K562 (cell line): ENCODE measurements at regions not wholly inside any gene's neighbourhood (a gene's known extent, or its start where the extent isn't known, plus 50 kb on each side); places are given as distances from the start of the nearest gene placed in this dataset.

ENCODE experiments used
- ATAC-seq: fragments of 200-7000 bp; cut with Tn5 transposase; 3 replicates; pipeline ENCODE4 v1.9.1; 2020; ENCODE audit warnings: moderate library complexity
- BruUV-seq: library from RNA; stranded (reverse); fragments of 400-500 nt; replicated peaks from 2 replicates; lab custom pipeline; 2021; lab: Mats Ljungman, UMichigan
- CTCF ChIA-PET: fragments of 300-600 bp; formaldehyde crosslinking; extraction: SDS; loops from one replicate; lab custom pipeline; 2021; ENCODE audit warnings: low intra/inter-chr PET ratio; lab: Yijun Ruan, JAX
- POLR2A ChIA-PET: fragments of 300-600, 350-650 bp; sonication (Branson Sonifier 250); formaldehyde crosslinking; extraction: SDS; loops from one replicate; lab custom pipeline; 2021; ENCODE audit warnings: antibody characterized with exemption, inconsistent platforms; lab: Yijun Ruan, JAX
- DNase-seq, 4 experiments: peaks; one replicate each; pipeline versions ENCODE4 v3.0.0 to v3.0.0-alpha.2; 2011 to 2018; ENCODE audit warnings: low spot score in 3 of 4, mixed read lengths in 3 of 4; ENCODE audit errors: extremely low read depth in 1 of 4
- FAIRE-seq: peaks from 2 replicates; lab custom pipeline; 2011; peaks lifted over from hg19 to GRCh38; lab: Jason Lieb, UNC
- H2AFZ ChIP-seq: 2 replicates; pipeline ENCODE4 v1.6.0; 2011; ENCODE audit warnings: low read depth, low read length, control low read depth, inconsistent platforms
- H3K27ac ChIP-seq: fragments of 200-600 bp; 3 replicates; pipeline ENCODE4 v1.8.0; 2011; ENCODE audit warnings: low read depth, mild to moderate bottlenecking, control low read depth, inconsistent platforms, low read length, moderate library complexity, mixed read lengths; ENCODE audit errors: extremely low read depth
- H3K27me3 ChIP-seq, 2 experiments: fragments of 300-600 bp in 1 of 2; 2 replicates in 1 of 2; 3 replicates in 1 of 2; pipeline versions ENCODE4 v1.6.0 to v1.8.0; 2011; ENCODE audit warnings: inconsistent platforms in 2 of 2, low read length in 2 of 2, mild to moderate bottlenecking in 1 of 2, mixed read lengths in 1 of 2, moderate library complexity in 1 of 2; ENCODE audit not compliant: control insufficient read depth in 2 of 2, insufficient read depth in 2 of 2
- H3K36me3 ChIP-seq: fragments of 300-600 bp; 3 replicates; pipeline ENCODE4 v1.8.0; 2011; ENCODE audit warnings: mild to moderate bottlenecking, low read length, inconsistent platforms; ENCODE audit not compliant: control insufficient read depth, insufficient read depth
- H3K4me1 ChIP-seq, 2 experiments: fragments of 200-600 bp in 1 of 2; replicated peaks in 1 of 2; 2 replicates in 1 of 2; 3 replicates in 1 of 2; pipeline versions ENCODE4 v1.5.1 to v1.8.0; 2011; ENCODE audit warnings: inconsistent platforms in 2 of 2, low read length in 2 of 2, mild to moderate bottlenecking in 1 of 2, mixed read lengths in 1 of 2, moderate library complexity in 1 of 2; ENCODE audit not compliant: control insufficient read depth in 2 of 2, insufficient read depth in 2 of 2
- H3K4me2 ChIP-seq: 2 replicates; pipeline ENCODE4 v1.6.1; 2011; ENCODE audit warnings: low read length, control low read depth, inconsistent platforms, mixed read lengths; ENCODE audit not compliant: insufficient read depth
- H3K4me3 ChIP-seq: fragments of 200-600 bp; sonication (generic), shearing (Covaris generic); 2 replicates; pipeline ENCODE4 v1.5.1; 2016; ENCODE audit warnings: control low read depth, inconsistent platforms
- H3K79me2 ChIP-seq: fragments of 200-600 bp; 3 replicates; pipeline ENCODE4 v1.8.0; 2011; ENCODE audit warnings: low read length, inconsistent platforms; ENCODE audit not compliant: control insufficient read depth, insufficient read depth
- H3K9ac ChIP-seq, 2 experiments: 2 replicates each; pipeline versions ENCODE4 v1.6.0 to v1.6.1; 2011; ENCODE audit warnings: low read depth in 2 of 2, low read length in 2 of 2, control low read depth in 1 of 2, inconsistent platforms in 1 of 2, mild to moderate bottlenecking in 1 of 2, mixed read lengths in 1 of 2; ENCODE audit not compliant: insufficient read depth in 1 of 2
- H3K9me1 ChIP-seq: one replicate; pipeline ENCODE4 v1.6.0; 2011; ENCODE audit warnings: inconsistent platforms, mild to moderate bottlenecking, low read length, moderate library complexity; ENCODE audit not compliant: control insufficient read depth, insufficient read depth
- H3K9me3 ChIP-seq: replicated peaks from 2 replicates; pipeline ENCODE4 v1.5.1; 2011; ENCODE audit warnings: low read depth, low read length, inconsistent platforms; ENCODE audit not compliant: control insufficient read depth, insufficient read depth
- H4K20me1 ChIP-seq: replicated peaks from 2 replicates; pipeline ENCODE4 v1.6.1; 2011; ENCODE audit warnings: low read length, inconsistent platforms, mixed read lengths; ENCODE audit not compliant: control insufficient read depth, insufficient read depth
- ATF2 ChIP-seq: sonication (generic); formaldehyde crosslinking; IDR thresholded peaks from 2 replicates; pipeline ENCODE4 v1.8.1; 2022; ENCODE audit warnings: missing genetic modification reagents
- CAMTA2 ChIP-seq: fragments of 250-450 bp; sonication (Bioruptor Pico); conservative IDR thresholded peaks from 2 replicates; pipeline ENCODE4 v1.5.1; 2022
- CCAR2 ChIP-seq: fragments of 200-400 bp; formaldehyde crosslinking; IDR thresholded peaks from 2 replicates; pipeline ENCODE4 v1.6.1; 2017; ENCODE audit warnings: mild to moderate bottlenecking, low read depth, low read length
- ETS2 ChIP-seq: IDR thresholded peaks from 2 replicates; pipeline ENCODE4 v1.6.1; 2016; ENCODE audit warnings: borderline replicate concordance, missing genetic modification characterization, mild to moderate bottlenecking, moderate library complexity, missing compliant biosample characterization; ENCODE audit not compliant: poor library complexity, severe bottlenecking
- FOXJ2 ChIP-seq: fragments of 200-800 bp; sonication (Bioruptor generic); IDR thresholded peaks from 2 replicates; pipeline ENCODE4 v1.6.1; 2016; ENCODE audit warnings: missing genetic modification characterization, missing compliant biosample characterization
- HCFC1 ChIP-seq: IDR thresholded peaks from 2 replicates; pipeline ENCODE4 v1.6.1; 2012; ENCODE audit warnings: low read depth, low read length, improper control_type of control experiment
- IRF2 ChIP-seq: sonication (generic); formaldehyde crosslinking; IDR thresholded peaks from 2 replicates; pipeline ENCODE4 v1.8.1; 2022; ENCODE audit warnings: mild to moderate bottlenecking, missing genetic modification reagents
- NFE2L1 ChIP-seq: fragments of 450-650 bp; IDR thresholded peaks from 2 replicates; pipeline ENCODE4 v1.6.1; 2016; ENCODE audit warnings: missing genetic modification characterization, low read depth, mild to moderate bottlenecking, missing compliant biosample characterization, moderate library complexity, borderline replicate concordance
- ZNF263 ChIP-seq: sonication (generic); formaldehyde crosslinking; IDR thresholded peaks from 2 replicates; pipeline ENCODE4 v1.8.0; 2022; ENCODE audit warnings: mild to moderate bottlenecking, missing genetic modification reagents, borderline replicate concordance
- ZNF79 ChIP-seq: fragments of 250-450 bp; sonication (Bioruptor Pico); IDR thresholded peaks from 2 replicates; pipeline ENCODE4 v1.4.0; 2020; ENCODE audit warnings: low read depth, mild to moderate bottlenecking, moderate library complexity
- WGBS: fragments of 100-300 bp; shearing (Covaris generic); methylation state at CpG from one replicate; pipeline ENCODE4 v1.1.6; 2016; ENCODE audit warnings: low coverage, mixed read lengths; ENCODE audit not compliant: insufficient coverage; ENCODE audit errors: missing lambda C conversion rate; 5-methylcytosine and 5-hydroxymethylcytosine counted together
- in situ Hi-C: fragments of 300-500 bp; cut with MboI; formaldehyde crosslinking; loops from 4 replicates; pipeline ENCODE4 v1.15.0; 2018; ENCODE audit warnings: inconsistent platforms, mixed read lengths
- intact Hi-C: fragments of 100-400 bp; cut with micrococcal nuclease; formaldehyde crosslinking; loops from 2 replicates; pipeline ENCODE4 v1.14.2; 2022
- TF ChIP-seq, protein P1 (sequence below): fragments of 250-450 bp; sonication (Bioruptor Pico); IDR thresholded peaks from 2 replicates; pipeline ENCODE4 v1.8.0; 2022; ENCODE audit warnings: moderate library complexity, mild to moderate bottlenecking, inconsistent platforms
- TF ChIP-seq, protein P2 (sequence below): fragments of 250-450 bp; sonication (Bioruptor Pico); IDR thresholded peaks from 2 replicates; pipeline ENCODE4 v1.9.0; 2021; ENCODE audit warnings: mild to moderate bottlenecking, inconsistent platforms
- TF ChIP-seq, protein P3 (sequence below): sonication (generic); formaldehyde crosslinking; IDR thresholded peaks from 2 replicates; pipeline ENCODE4 v1.8.0; 2022; ENCODE audit warnings: mild to moderate bottlenecking, low read depth, missing genetic modification reagents
- TF ChIP-seq, protein P4 (sequence below): fragments of 450-650 bp; formaldehyde crosslinking; conservative IDR thresholded peaks from 2 replicates; pipeline ENCODE4 v1.4.0; 2022; ENCODE audit warnings: mild to moderate bottlenecking, missing genetic modification characterization

GRCh38 chr21:16713331-16714117 is 799.3 kb upstream of the CXADR start:
- intact Hi-C loops (no loop called here), in situ Hi-C loops (no loop called here)
- Histone ChIP-seq H3K27me3 (no peaks in the 10 kb centered on the region), H3K4me1 (no peaks in the 10 kb centered on the region), H3K9me1 (no peaks in the 10 kb centered on the region), H3K4me2 (no peak overlapping the region), H2AFZ (no peak overlapping the region), H4K20me1 (no peaks in the 10 kb centered on the region), H3K9me3 (0 out of 2 replicates have a peak, but pooled peaks cover 2% of the 10 kb centered on the region), H3K4me3 (no peak overlapping the region), H3K79me2 (no peaks in the 10 kb centered on the region), H3K36me3 (no peaks in the 10 kb centered on the region), H3K27ac (no peak overlapping the region), H3K9ac (no peak overlapping the region)
- DNase-seq: no peak
- 2% methylated on average over 4 of the region's 4 CpGs for WGBS
- ATAC-seq: no peak
- BruUV-seq: no TSS peak
- CTCF ChIA-PET: no interaction called here
- no peak for FAIRE-seq
- POLR2A ChIA-PET: no interaction called here
- TF ChIP-seq, protein P1, sequence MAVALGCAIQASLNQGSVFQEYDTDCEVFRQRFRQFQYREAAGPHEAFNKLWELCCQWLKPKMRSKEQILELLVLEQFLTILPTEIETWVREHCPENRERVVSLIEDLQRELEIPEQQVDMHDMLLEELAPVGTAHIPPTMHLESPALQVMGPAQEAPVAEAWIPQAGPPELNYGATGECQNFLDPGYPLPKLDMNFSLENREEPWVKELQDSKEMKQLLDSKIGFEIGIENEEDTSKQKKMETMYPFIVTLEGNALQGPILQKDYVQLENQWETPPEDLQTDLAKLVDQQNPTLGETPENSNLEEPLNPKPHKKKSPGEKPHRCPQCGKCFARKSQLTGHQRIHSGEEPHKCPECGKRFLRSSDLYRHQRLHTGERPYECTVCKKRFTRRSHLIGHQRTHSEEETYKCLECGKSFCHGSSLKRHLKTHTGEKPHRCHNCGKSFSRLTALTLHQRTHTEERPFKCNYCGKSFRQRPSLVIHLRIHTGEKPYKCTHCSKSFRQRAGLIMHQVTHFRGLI: no peak
- TF ChIP-seq CAMTA2 (CRISPR knock-in tag): no peak
- TF ChIP-seq, protein P2, sequence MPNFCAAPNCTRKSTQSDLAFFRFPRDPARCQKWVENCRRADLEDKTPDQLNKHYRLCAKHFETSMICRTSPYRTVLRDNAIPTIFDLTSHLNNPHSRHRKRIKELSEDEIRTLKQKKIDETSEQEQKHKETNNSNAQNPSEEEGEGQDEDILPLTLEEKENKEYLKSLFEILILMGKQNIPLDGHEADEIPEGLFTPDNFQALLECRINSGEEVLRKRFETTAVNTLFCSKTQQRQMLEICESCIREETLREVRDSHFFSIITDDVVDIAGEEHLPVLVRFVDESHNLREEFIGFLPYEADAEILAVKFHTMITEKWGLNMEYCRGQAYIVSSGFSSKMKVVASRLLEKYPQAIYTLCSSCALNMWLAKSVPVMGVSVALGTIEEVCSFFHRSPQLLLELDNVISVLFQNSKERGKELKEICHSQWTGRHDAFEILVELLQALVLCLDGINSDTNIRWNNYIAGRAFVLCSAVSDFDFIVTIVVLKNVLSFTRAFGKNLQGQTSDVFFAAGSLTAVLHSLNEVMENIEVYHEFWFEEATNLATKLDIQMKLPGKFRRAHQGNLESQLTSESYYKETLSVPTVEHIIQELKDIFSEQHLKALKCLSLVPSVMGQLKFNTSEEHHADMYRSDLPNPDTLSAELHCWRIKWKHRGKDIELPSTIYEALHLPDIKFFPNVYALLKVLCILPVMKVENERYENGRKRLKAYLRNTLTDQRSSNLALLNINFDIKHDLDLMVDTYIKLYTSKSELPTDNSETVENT: no peak
- TF ChIP-seq ATF2 (CRISPR knock-in tag): no peak
- no peak for TF ChIP-seq ETS2
- no peak for TF ChIP-seq HCFC1
- TF ChIP-seq CCAR2: no peak
- no peak for TF ChIP-seq ZNF79 (CRISPR knock-in tag)
- TF ChIP-seq FOXJ2 (tag): no peak
- TF ChIP-seq, protein P3, sequence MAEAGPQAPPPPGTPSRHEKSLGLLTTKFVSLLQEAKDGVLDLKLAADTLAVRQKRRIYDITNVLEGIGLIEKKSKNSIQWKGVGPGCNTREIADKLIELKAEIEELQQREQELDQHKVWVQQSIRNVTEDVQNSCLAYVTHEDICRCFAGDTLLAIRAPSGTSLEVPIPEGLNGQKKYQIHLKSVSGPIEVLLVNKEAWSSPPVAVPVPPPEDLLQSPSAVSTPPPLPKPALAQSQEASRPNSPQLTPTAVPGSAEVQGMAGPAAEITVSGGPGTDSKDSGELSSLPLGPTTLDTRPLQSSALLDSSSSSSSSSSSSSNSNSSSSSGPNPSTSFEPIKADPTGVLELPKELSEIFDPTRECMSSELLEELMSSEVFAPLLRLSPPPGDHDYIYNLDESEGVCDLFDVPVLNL (CRISPR knock-in tag): no peak
- TF ChIP-seq ZNF263 (CRISPR knock-in tag): no peak
- TF ChIP-seq, protein P4, sequence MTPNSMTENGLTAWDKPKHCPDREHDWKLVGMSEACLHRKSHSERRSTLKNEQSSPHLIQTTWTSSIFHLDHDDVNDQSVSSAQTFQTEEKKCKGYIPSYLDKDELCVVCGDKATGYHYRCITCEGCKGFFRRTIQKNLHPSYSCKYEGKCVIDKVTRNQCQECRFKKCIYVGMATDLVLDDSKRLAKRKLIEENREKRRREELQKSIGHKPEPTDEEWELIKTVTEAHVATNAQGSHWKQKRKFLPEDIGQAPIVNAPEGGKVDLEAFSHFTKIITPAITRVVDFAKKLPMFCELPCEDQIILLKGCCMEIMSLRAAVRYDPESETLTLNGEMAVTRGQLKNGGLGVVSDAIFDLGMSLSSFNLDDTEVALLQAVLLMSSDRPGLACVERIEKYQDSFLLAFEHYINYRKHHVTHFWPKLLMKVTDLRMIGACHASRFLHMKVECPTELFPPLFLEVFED (CRISPR knock-in tag): no peak
- TF ChIP-seq NFE2L1 (tag): no peak
- no peak for TF ChIP-seq IRF2 (CRISPR knock-in tag)
